ENCODE measurements at regions not wholly inside any gene's neighbourhood (a gene's known extent, or its start where the extent isn't known, plus 50 kb on each side); places are given as distances from the start of the nearest gene placed in this dataset.

GRCh38 chr2:223654384-223654915 is 52.3 kb upstream of the SCG2 start:
- no peak for TF ChIP-seq FOXM1 (IDR thresholded peaks at IDR 0.05; ENCODE audit: borderline replicate concordance, low read depth)
- no peak for TF ChIP-seq ZBTB7A (IDR thresholded peaks at IDR 0.05; ENCODE audit: low read depth)
- no peak for TF ChIP-seq CEBPB (IDR thresholded peaks at IDR 0.05)
- no peak for TF ChIP-seq MAX (IDR thresholded peaks at IDR 0.05)
- TF ChIP-seq TAF1 (IDR thresholded peaks at IDR 0.05; ENCODE audit: low read depth): no peak

Data from Ishikawa (cell line).